Urothelium cell line (cell line): ENCODE measurements at regions not wholly inside any gene's neighbourhood (a gene's known extent, or its start where the extent isn't known, plus 50 kb on each side); places are given as distances from the start of the nearest gene placed in this dataset.
"Not testable (repeated sequence)": the region's sequence is repeated elsewhere in the genome, so short reads cannot be mapped to it uniquely, and the experiment has no call there.

Experiments used
- DNase-seq: peaks from one replicate; pipeline ENCODE4 v3.0.0; 2011; ENCODE audit warnings: low spot score, mixed read lengths
- FAIRE-seq: peaks from 2 replicates; lab custom pipeline; 2011; peaks lifted over from hg19 to GRCh38; lab: Jason Lieb, UNC

- DNase-seq, FAIRE-seq: not testable (repeated sequence)
Observed at GRCh38 chr7:57060506-57060905, 71.7 kb downstream of the ZNF479 start.

GRCh38 chr7:57016341-57016740, 115.9 kb downstream of the ZNF479 start:
- FAIRE-seq, DNase-seq: not testable (repeated sequence)

- FAIRE-seq, DNase-seq: not testable (repeated sequence)
Observed at GRCh38 chr7:57013707-57014106, 118.5 kb downstream of the ZNF479 start.

- DNase-seq, FAIRE-seq: not testable (repeated sequence)
Observed at GRCh38 chr7:57012907-57013306, 119.3 kb downstream of the ZNF479 start.

GRCh38 chr7:57009230-57009629, 123.0 kb downstream of the ZNF479 start:
- DNase-seq, FAIRE-seq: not testable (repeated sequence)

- not testable (repeated sequence) for DNase-seq
- peak; percentile 95 for FAIRE-seq
Observed at GRCh38 chr7:57005974-57006373, 126.3 kb downstream of the ZNF479 start.

- not testable (repeated sequence) for DNase-seq, FAIRE-seq
Observed at GRCh38 chr7:57003821-57004220, 128.4 kb downstream of the ZNF479 start.

- not testable (repeated sequence) for FAIRE-seq, DNase-seq
Observed at GRCh38 chr7:57001926-57002325, 130.3 kb downstream of the ZNF479 start.

GRCh38 chr7:56993779-56994178, 138.5 kb downstream of the ZNF479 start:
- FAIRE-seq, DNase-seq: not testable (repeated sequence)

- not testable (repeated sequence) for FAIRE-seq, DNase-seq
Observed at GRCh38 chr7:56957737-56958408, 174.4 kb downstream of the ZNF479 start.

- not testable (repeated sequence) for FAIRE-seq, DNase-seq
Observed at GRCh38 chr7:56957086-56957485, 175.2 kb downstream of the ZNF479 start.

GRCh38 chr7:56948390-56949379, 183.6 kb downstream of the ZNF479 start:
- FAIRE-seq, DNase-seq: not testable (repeated sequence)

GRCh38 chr7:56940050-56940449, 192.2 kb downstream of the ZNF479 start:
- DNase-seq, FAIRE-seq: not testable (repeated sequence)

GRCh38 chr7:56923892-56924291, 208.3 kb downstream of the ZNF479 start:
- FAIRE-seq, DNase-seq: not testable (repeated sequence)

- DNase-seq: not testable (repeated sequence)
- FAIRE-seq: peak; percentile 9
Observed at GRCh38 chr7:56910973-56911372, 221.3 kb downstream of the ZNF479 start.

GRCh38 chr7:56889454-56889853, 242.8 kb downstream of the ZNF479 start:
- not testable (repeated sequence) for FAIRE-seq, DNase-seq

GRCh38 chr7:56885132-56885531, 247.1 kb downstream of the ZNF479 start:
- FAIRE-seq, DNase-seq: not testable (repeated sequence)

GRCh38 chr7:56882318-56882717, 249.9 kb downstream of the ZNF479 start:
- FAIRE-seq: peak; percentile 95
- DNase-seq: not testable (repeated sequence)
